ENCODE measurements at regions not wholly inside any gene's neighbourhood (a gene's known extent, or its start where the extent isn't known, plus 50 kb on each side); places are given as distances from the start of the nearest gene placed in this dataset.

DNA sequence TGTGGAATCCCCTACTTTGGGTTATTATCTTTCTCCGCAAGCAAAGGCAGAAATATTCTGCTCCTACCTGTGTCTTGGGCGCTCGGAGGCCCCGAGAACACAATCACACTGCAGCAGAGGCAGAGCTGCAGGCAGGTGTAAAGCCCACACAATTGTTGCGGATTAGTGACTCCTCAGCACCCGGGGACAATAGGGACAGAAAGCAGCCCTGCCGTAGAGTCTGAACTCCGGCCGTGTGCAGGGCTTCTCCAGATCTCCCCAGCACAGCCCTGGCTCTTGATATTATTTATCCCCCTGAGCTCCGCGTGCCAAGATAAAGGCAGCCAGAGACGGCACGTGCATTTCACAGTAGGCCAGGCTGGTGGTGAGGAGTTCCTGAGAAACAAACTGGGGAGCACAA is 229.2 kb downstream of the EN1 start:
- no peak for DNase-seq
- no peaks in the 10 kb centered on the region for H3K36me3 ChIP-seq (replicated peaks)

DNA sequence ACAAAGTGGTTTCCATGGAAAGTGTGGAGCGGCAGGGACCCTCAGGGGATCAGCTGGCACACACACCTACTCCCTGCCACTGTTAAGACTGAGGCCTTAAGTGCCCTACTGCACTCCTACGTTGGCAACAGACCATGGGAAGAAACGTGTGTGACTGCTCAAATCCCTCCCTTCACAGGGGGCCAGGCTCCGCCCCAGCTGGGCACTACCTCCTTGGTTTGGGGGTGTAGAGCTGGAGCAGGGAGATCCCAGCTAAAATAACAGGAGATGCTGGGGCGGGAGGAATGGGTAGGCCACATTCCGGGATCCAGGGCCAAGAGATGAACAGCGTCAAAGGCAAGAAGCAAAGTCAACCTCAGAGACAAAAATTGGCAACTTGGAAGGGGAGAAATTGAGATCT is 231.0 kb downstream of the EN1 start:
- TF ChIP-seq, protein P1, sequence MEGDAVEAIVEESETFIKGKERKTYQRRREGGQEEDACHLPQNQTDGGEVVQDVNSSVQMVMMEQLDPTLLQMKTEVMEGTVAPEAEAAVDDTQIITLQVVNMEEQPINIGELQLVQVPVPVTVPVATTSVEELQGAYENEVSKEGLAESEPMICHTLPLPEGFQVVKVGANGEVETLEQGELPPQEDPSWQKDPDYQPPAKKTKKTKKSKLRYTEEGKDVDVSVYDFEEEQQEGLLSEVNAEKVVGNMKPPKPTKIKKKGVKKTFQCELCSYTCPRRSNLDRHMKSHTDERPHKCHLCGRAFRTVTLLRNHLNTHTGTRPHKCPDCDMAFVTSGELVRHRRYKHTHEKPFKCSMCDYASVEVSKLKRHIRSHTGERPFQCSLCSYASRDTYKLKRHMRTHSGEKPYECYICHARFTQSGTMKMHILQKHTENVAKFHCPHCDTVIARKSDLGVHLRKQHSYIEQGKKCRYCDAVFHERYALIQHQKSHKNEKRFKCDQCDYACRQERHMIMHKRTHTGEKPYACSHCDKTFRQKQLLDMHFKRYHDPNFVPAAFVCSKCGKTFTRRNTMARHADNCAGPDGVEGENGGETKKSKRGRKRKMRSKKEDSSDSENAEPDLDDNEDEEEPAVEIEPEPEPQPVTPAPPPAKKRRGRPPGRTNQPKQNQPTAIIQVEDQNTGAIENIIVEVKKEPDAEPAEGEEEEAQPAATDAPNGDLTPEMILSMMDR (IDR thresholded peaks at IDR 0.05; ENCODE audit: low read depth, low read length, missing control alignments): no peak
- no peak overlapping the region for H3K27ac ChIP-seq
- no peak overlapping the region for H3K4me3 ChIP-seq (ENCODE audit: low read depth, low read length)
- no peak for DNase-seq
- in situ Hi-C loops (cut with HindIII; ENCODE audit: low pct_ligation_motif_present, low sequenced_read_pairs): no loop called here
- no peaks in the 10 kb centered on the region for H3K36me3 ChIP-seq (replicated peaks)
- H3K27me3 ChIP-seq (replicated peaks): peaks cover 3% of the 10 kb centered on the region

More for the DNA sequence above, 229.2 kb downstream of the EN1 start:
- H3K27me3 ChIP-seq (replicated peaks): peaks cover 3% of the 10 kb centered on the region
- H3K27ac ChIP-seq: no peak overlapping the region
- in situ Hi-C loops (cut with HindIII; ENCODE audit: low pct_ligation_motif_present, low sequenced_read_pairs): no loop called here
- H3K4me3 ChIP-seq (ENCODE audit: low read depth, low read length): no peak overlapping the region
- TF ChIP-seq, protein P1 (IDR thresholded peaks at IDR 0.05; ENCODE audit: low read depth, low read length, missing control alignments): no peak

DNA sequence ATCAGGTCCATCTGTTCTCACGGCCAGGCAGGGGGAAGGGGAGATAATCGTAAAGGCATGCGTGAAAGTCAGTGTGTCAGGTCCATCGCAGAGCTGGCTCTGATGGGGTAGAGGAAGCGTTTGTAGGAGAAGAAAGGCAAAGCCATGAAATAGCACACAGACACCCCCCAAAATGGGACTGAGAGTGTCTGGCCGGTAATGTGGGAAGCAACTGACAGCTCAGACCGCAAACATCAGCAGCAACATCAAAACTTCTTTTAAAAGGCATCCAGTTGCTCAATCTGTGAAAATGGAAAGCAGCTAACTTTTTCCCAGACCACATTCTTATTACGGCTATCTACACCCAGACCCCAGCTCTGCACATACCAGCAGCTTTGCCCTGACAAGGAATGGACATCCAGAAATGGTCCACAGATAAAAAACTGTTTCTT is 232.6 kb downstream of the EN1 start:
- Histone ChIP-seq H3K27ac (no peak overlapping the region), H3K36me3 (replicated peaks) (no peaks in the 10 kb centered on the region), H3K27me3 (replicated peaks) (peaks cover 3% of the 10 kb centered on the region), H3K4me3 (ENCODE audit: low read depth, low read length) (no peak overlapping the region)
- TF ChIP-seq, protein P1 (IDR thresholded peaks at IDR 0.05; ENCODE audit: low read depth, low read length, missing control alignments): no peak
- in situ Hi-C loops (cut with HindIII; ENCODE audit: low pct_ligation_motif_present, low sequenced_read_pairs): no loop called here
- peak; percentile 2 for DNase-seq

DNA sequence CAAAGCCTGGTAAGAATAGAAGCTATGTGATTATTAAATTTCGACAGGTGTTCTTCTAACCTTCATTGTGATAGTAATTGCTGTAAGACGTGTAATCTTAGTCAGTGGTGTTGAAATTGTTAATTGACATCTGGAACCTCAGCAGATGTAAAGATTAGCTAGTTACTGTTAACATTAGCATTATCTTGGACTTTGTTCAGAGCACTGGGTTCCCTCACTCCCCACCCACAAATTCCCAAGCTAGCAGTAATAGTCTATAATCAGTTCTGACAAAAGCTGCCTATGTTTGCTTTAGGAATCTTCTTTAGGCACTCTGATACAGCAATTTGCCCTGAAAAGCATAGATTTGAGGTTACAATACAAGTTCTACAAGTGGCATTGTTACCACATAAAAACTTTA is 233.7 kb downstream of the EN1 start:
- H3K36me3 ChIP-seq (replicated peaks): no peaks in the 10 kb centered on the region
- H3K4me3 ChIP-seq (ENCODE audit: low read depth, low read length): no peak overlapping the region
- TF ChIP-seq, protein P1 (IDR thresholded peaks at IDR 0.05; ENCODE audit: low read depth, low read length, missing control alignments): no peak
- in situ Hi-C loops (cut with HindIII; ENCODE audit: low pct_ligation_motif_present, low sequenced_read_pairs): no loop called here
- no peak overlapping the region for H3K27ac ChIP-seq
- H3K27me3 ChIP-seq (replicated peaks): peaks cover 3% of the 10 kb centered on the region
- DNase-seq: no peak

DNA sequence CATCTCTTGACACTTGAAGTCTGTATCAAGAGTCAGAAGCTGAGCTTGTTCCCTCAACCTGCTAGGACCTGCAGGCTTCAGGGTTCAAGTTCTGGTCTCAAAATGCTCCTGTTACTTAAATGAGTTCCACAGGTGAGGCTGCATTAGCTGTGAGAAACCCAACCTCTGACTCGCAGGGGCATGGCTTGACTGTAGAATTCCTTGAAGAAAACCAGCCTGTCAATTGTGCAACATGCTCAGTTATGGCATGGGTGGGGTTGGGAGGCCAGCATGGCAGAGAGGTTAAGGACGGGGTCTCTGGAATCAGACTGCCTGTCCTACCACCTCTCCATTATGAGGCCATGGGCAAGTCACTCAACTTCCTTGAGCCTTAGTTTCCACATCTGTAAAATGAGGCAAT is 235.8 kb downstream of the EN1 start:
- no peak for DNase-seq
- TF ChIP-seq, protein P1 (IDR thresholded peaks at IDR 0.05; ENCODE audit: low read depth, low read length, missing control alignments): no peak
- H3K4me3 ChIP-seq (ENCODE audit: low read depth, low read length): no peak overlapping the region
- H3K27me3 ChIP-seq (replicated peaks): peaks cover 3% of the 10 kb centered on the region
- in situ Hi-C loops (cut with HindIII; ENCODE audit: low pct_ligation_motif_present, low sequenced_read_pairs): no loop called here
- H3K27ac ChIP-seq: no peak overlapping the region
- H3K36me3 ChIP-seq (replicated peaks): no peaks in the 10 kb centered on the region

DNA sequence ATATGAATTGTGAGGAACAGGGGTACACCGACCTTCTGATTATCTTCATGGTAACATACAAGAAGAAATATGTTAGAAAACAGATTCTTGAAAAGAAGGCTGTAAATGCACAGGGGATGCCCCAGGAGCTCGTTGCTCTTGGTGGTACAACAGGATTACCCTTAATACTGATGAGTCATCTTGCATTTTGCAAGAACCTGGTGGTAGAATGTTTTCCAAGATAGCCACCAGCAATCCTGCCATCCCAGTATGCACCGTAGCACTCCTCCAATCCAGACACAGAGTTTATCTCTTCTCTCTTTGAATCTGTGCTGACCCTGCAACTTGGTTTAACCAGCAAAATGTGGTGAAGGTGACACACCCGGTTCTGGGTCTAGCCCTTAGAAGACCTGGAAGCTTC is 238.3 kb downstream of the EN1 start:
- Histone ChIP-seq H3K27me3 (replicated peaks) (peaks cover 3% of the 10 kb centered on the region), H3K36me3 (replicated peaks) (no peaks in the 10 kb centered on the region), H3K27ac (no peak overlapping the region), H3K4me3 (ENCODE audit: low read depth, low read length) (no peak overlapping the region)
- no peak for DNase-seq
- in situ Hi-C loops (cut with HindIII; ENCODE audit: low pct_ligation_motif_present, low sequenced_read_pairs): no loop called here
- TF ChIP-seq, protein P1 (IDR thresholded peaks at IDR 0.05; ENCODE audit: low read depth, low read length, missing control alignments): no peak
